Medulla oblongata (tissue), 1 donor: ENCODE measurements at regions not wholly inside any gene's neighbourhood (a gene's known extent, or its start where the extent isn't known, plus 50 kb on each side); places are given as distances from the start of the nearest gene placed in this dataset.
"Not testable (repeated sequence)": the region's sequence is repeated elsewhere in the genome, so short reads cannot be mapped to it uniquely, and the experiment has no call there.

Source experiments
- DNase-seq: peaks from one replicate; pipeline ENCODE4 v3.0.0-alpha.2; 2015; ENCODE audit errors: extremely low spot score

GRCh38 chr1:213417225-213417820, 366.3 kb downstream of the RPS6KC1 start:
- DNase-seq, result no peak

GRCh38 chr1:213417846-213418245, 366.8 kb downstream of the RPS6KC1 start:
- no peak for DNase-seq

GRCh38 chr1:213418268-213419071, 367.4 kb downstream of the RPS6KC1 start:
- no peak for DNase-seq

- no peak for DNase-seq
Observed at GRCh38 chr1:213419401-213420030, 368.5 kb downstream of the RPS6KC1 start.

- DNase-seq, result not testable (repeated sequence)
Observed at GRCh38 chr1:213421178-213421577, 370.1 kb downstream of the RPS6KC1 start.

- DNase-seq, result no peak
Observed at GRCh38 chr1:213423041-213423440, 372.0 kb downstream of the RPS6KC1 start.

GRCh38 chr1:213423605-213424004, 372.6 kb downstream of the RPS6KC1 start:
- no peak for DNase-seq

- no peak for DNase-seq
Observed at GRCh38 chr1:213425376-213426030, 374.5 kb downstream of the RPS6KC1 start.

- no peak for DNase-seq
Observed at GRCh38 chr1:213429642-213430041, 378.6 kb downstream of the RPS6KC1 start.

GRCh38 chr1:213435715-213436114, 384.7 kb downstream of the RPS6KC1 start:
- DNase-seq, result no peak

- no peak for DNase-seq
Observed at GRCh38 chr1:213438339-213438738, 387.3 kb downstream of the RPS6KC1 start.

- DNase-seq, result no peak
Observed at GRCh38 chr1:213439703-213440102, 388.7 kb downstream of the RPS6KC1 start.

GRCh38 chr1:213440766-213441165, 389.7 kb downstream of the RPS6KC1 start:
- DNase-seq, result no peak

- DNase-seq, result no peak
Observed at GRCh38 chr1:213443415-213443814, 392.4 kb downstream of the RPS6KC1 start.

GRCh38 chr1:213444224-213444623, 393.2 kb downstream of the RPS6KC1 start:
- no peak for DNase-seq

GRCh38 chr1:213446496-213446895, 395.5 kb downstream of the RPS6KC1 start:
- no peak for DNase-seq

- DNase-seq, result no peak
Observed at GRCh38 chr1:213448360-213448759, 397.3 kb downstream of the RPS6KC1 start.

- DNase-seq, result no peak
Observed at GRCh38 chr1:213448776-213449175, 397.7 kb downstream of the RPS6KC1 start.

- DNase-seq, result no peak
Observed at GRCh38 chr1:213452501-213452900, 401.5 kb downstream of the RPS6KC1 start.

- peak; percentile 25 for DNase-seq
Observed at GRCh38 chr1:213457186-213457585, 406.1 kb downstream of the RPS6KC1 start.

GRCh38 chr1:213457733-213458132, 406.7 kb downstream of the RPS6KC1 start:
- DNase-seq, result no peak

- not testable (repeated sequence) for DNase-seq
Observed at GRCh38 chr1:213462374-213462773, 411.3 kb downstream of the RPS6KC1 start.
